ENCODE measurements at regions not wholly inside any gene's neighbourhood (a gene's known extent, or its start where the extent isn't known, plus 50 kb on each side); places are given as distances from the start of the nearest gene placed in this dataset.

GRCh38 chr4:182074139-182074538, 169.1 kb upstream of the TENM3 start:
- TF ChIP-seq, protein P1, sequence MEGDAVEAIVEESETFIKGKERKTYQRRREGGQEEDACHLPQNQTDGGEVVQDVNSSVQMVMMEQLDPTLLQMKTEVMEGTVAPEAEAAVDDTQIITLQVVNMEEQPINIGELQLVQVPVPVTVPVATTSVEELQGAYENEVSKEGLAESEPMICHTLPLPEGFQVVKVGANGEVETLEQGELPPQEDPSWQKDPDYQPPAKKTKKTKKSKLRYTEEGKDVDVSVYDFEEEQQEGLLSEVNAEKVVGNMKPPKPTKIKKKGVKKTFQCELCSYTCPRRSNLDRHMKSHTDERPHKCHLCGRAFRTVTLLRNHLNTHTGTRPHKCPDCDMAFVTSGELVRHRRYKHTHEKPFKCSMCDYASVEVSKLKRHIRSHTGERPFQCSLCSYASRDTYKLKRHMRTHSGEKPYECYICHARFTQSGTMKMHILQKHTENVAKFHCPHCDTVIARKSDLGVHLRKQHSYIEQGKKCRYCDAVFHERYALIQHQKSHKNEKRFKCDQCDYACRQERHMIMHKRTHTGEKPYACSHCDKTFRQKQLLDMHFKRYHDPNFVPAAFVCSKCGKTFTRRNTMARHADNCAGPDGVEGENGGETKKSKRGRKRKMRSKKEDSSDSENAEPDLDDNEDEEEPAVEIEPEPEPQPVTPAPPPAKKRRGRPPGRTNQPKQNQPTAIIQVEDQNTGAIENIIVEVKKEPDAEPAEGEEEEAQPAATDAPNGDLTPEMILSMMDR (IDR thresholded peaks at IDR 0.05 in 4 of 5, conservative IDR thresholded peaks at IDR 0.05 in 1 of 5): no peak
- TF ChIP-seq POLR2A (IDR thresholded peaks at IDR 0.05): no peak

Measured in gastrocnemius medialis (tissue), 4 donors.